GM12874 (cell line): ENCODE measurements at regions not wholly inside any gene's neighbourhood (a gene's known extent, or its start where the extent isn't known, plus 50 kb on each side); places are given as distances from the start of the nearest gene placed in this dataset.

Experiments
- TF ChIP-seq, protein P1 (sequence below): IDR thresholded peaks from 2 replicates; pipeline ENCODE4 v1.5.1; 2011; ENCODE audit warnings: low read depth, mild to moderate bottlenecking, control low read depth, low read length, moderate library complexity; ENCODE audit not compliant: insufficient read depth

DNA sequence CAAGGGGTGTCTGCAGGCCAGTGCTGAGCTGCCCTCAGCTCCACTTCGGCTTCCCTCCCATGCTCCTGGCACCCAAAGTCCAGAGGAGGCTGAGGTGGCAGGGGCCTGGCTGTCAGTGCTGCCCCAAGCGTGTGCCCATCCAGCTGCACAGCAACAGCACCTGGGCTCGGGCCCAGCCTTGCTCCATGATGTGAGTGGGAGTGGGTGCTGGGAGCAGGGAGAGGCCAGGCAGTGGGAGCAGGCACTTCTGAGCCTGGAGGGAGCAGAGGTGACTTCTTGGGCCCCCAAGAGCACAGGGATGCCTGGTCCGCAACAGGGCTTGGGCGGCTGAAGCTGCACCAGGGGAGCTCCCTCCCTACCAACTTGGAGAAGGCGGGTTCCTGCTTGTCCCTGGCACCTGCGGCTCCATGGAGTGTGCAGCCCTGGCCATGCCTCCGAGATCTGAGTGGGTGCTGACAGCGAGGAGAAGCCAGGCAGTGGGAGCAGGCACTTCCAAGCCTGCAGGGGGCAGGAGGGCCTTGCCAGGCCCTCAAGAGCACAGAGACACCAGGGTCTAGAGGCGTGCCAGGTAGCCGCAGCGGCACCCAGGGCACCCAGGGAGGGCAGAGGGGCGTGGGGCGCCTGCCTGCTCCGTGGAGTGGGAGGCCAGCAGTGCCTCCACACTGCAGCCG lies 366.7 kb upstream of the SGO1 start:
- TF ChIP-seq, protein P1, sequence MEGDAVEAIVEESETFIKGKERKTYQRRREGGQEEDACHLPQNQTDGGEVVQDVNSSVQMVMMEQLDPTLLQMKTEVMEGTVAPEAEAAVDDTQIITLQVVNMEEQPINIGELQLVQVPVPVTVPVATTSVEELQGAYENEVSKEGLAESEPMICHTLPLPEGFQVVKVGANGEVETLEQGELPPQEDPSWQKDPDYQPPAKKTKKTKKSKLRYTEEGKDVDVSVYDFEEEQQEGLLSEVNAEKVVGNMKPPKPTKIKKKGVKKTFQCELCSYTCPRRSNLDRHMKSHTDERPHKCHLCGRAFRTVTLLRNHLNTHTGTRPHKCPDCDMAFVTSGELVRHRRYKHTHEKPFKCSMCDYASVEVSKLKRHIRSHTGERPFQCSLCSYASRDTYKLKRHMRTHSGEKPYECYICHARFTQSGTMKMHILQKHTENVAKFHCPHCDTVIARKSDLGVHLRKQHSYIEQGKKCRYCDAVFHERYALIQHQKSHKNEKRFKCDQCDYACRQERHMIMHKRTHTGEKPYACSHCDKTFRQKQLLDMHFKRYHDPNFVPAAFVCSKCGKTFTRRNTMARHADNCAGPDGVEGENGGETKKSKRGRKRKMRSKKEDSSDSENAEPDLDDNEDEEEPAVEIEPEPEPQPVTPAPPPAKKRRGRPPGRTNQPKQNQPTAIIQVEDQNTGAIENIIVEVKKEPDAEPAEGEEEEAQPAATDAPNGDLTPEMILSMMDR, result no peak

DNA sequence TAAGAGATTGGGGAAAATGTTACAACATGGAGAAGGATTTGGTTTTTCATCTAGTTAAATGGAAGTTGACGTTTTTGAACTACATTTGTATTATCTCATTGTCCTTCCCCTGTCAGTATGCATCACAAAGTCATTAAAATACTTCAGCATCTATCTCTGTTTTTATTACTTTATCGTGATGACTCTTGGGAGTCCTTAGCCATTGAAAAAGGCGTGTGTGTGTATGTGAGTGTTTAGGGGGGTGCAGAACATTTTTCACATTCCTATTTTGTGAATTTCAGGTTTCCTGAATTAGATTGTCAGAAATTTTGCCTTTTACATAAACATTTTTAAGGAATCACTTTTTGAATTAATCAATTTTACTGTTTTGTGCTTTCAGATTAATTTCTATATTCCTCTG lies 360.6 kb upstream of the SGO1 start:
- TF ChIP-seq, protein P1, result no peak

DNA sequence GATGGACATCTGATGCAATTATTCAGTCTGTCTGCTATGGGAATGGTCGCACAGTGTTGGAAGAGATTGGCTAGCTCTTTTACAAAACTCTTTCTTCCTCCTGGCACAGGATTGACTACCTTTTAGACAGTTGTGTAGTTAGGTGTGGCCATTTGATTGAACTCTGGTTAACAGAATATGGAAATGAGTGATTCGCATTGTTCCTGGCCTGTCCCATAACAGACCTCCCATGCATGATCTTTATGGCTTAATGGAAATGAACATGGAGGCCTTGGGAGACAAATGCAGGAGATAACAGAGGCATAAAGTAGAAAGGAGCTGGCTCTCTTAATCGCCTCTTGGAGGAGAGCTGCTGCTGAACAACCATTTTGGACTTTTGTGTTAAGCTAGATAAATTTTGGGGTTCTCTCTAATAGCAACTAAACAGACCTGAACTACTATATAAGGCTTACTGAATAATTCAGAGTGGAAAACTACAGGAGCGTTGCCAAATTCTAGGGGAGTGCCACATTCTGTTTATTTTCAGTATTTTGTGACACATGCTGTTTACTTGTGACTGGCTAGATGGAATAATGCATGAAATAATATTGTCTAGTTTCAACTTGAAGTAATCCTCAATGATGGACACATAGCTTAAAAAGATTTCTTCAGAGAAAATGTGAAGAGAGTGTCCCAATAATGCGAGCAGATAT lies 357.7 kb upstream of the SGO1 start:
- TF ChIP-seq, protein P1, result no peak

DNA sequence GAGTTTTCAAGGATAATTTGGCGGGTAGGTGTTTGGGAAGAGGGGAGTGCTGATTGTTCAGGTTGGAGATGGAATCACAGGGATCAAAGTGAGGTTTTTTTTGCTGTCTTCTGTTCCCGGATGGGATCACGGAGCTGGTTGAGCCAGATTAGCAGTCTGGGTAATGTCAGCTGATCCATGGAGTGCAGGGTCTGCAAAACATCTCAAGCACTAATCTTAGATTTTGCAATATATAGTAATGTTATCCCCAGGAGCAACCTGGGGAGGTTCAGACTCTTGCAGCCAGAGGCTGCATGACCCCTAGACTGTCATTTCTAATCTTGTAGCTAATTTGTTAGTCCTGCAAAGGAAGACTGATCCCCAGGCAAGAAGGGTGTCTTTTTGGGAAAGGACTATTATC lies 354.1 kb upstream of the SGO1 start:
- TF ChIP-seq, protein P1, result no peak

DNA sequence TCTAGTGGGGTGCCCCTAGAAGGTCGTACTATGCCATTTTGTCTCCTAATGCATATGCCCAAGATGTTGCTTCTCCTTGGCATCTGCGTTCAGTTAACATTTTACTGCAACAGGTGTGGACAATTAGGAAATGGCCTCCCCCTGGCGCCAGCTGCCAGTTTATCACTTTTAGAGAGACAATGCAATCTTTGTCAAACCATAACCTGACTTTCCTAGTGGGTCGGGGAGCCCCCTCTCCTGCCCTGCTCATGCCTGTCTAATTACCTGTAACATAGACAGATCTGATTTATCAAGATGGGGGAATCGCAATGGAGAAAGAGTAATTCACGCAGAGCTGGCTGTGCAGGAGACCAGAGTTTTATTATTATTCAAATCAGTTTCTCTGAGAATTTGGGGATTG lies 353.7 kb upstream of the SGO1 start:
- TF ChIP-seq, protein P1, result no peak

DNA sequence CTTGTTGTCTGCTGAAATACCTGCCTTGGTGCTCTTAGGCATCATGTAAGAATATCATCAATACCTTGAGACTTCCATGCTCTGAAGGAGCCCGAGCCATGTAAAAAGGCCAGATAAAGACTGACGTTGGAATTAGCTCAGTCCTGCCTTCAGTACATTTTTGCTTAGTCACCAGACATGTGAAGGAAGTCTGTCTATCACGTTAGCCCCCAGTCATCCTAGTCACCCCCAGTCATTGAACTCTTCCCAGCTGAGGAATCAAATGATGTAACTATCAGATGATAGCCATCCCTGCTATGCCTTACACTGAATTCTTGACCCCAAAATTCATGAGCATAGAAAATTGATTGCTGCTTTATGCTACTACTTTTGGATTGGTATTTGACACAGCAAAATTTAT lies 351.2 kb upstream of the SGO1 start:
- TF ChIP-seq, protein P1, result no peak

DNA sequence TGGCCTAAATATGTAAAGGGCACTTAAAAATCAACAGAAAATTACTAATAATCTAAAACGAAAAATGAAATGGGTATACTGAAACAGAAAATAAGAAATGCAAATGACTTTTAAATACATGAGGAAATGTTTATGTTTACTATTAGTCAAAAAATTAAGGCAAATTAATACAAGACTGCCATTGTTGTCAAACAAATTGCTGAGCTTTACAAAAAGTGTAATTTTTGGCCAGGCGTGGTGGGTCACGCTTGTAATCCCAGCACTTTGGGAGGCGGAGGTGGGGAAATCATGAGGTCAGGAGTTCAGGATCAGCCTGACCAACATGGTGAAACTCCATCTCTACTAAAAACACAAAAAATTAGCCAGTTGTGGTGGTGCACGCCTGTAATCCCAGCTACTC lies 343.9 kb upstream of the SGO1 start:
- TF ChIP-seq, protein P1, result no peak
